Middle frontal gyrus (tissue), 1 donor: ENCODE measurements at regions not wholly inside any gene's neighbourhood (a gene's known extent, or its start where the extent isn't known, plus 50 kb on each side); places are given as distances from the start of the nearest gene placed in this dataset.
"Not testable (repeated sequence)": the region's sequence is repeated elsewhere in the genome, so short reads cannot be mapped to it uniquely, and the experiment has no call there.

ENCODE experiments used
- DNase-seq: peaks from one replicate; pipeline ENCODE4 v3.0.0-alpha.2; 2015; ENCODE audit warnings: low spot score; ENCODE audit errors: extremely low spot score

GRCh38 chr16:86072328-86073102, 173.6 kb downstream of the IRF8 start:
- no peak for DNase-seq

DNA sequence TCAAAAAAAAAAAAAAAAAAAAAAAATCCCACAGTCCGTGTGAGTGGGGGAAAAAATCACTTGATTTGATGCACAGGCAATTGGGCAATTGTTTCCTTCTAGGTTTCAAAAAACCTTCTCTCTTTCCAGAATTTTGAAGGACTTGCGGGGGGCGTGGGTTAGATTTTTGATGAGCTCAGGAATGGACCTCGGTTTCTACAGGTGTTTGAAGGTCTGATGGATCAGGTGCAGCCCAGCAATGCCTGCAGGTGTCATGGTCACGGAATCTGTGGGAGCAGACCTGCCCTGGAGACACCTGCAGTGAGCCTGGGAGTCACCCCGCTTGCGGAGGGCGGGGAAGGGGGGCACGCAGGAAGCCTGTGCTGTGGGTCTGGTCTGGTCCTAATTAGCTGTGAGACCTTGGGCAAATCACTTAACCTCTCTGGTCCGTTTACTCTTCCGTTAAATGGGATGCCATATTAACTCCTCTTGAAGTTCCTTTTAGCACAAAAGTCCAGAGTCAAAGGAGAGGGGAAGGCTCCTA, 174.2 kb downstream of the IRF8 start:
- DNase-seq = no peak

- DNase-seq = no peak
Observed at GRCh38 chr16:86073763-86074493, 175.0 kb downstream of the IRF8 start.

GRCh38 chr16:86074651-86075487, 175.9 kb downstream of the IRF8 start:
- DNase-seq = no peak

DNA sequence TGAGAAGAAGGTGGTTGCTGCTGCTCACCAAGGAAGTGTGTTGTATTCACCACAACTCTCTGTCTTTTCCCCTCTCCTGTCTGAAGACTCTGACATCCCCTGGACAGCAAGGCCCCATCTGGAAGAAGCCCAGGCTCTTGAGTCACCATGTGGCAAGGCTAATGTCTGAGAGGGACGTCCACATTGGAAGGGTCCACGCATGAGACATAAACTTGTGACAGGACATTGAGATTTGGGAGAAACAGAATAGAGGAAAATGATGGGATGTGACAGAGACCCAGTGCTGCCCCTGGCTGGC, 176.5 kb downstream of the IRF8 start:
- DNase-seq = no peak

GRCh38 chr16:86075839-86076440, 177.0 kb downstream of the IRF8 start:
- DNase-seq = no peak

DNA sequence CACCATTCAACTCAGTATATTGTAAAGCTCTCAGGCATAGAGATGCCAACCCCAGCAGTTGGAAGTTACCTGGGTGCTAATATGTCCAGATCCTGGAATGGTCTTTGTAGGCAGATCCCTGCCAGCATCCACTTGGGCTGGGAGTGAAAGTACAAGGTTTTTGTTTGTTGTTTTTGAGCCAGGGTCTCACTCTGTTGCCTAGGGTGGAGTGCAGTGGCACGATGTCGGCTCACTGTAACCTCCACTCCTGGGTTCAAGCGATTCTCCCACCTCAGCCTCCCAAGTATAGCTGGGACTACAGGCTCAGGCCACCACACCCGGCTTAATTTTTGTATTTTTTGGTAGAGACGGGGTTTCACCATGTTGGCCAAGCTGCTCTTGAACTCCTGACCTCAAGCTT, 177.6 kb downstream of the IRF8 start:
- no peak for DNase-seq

DNA sequence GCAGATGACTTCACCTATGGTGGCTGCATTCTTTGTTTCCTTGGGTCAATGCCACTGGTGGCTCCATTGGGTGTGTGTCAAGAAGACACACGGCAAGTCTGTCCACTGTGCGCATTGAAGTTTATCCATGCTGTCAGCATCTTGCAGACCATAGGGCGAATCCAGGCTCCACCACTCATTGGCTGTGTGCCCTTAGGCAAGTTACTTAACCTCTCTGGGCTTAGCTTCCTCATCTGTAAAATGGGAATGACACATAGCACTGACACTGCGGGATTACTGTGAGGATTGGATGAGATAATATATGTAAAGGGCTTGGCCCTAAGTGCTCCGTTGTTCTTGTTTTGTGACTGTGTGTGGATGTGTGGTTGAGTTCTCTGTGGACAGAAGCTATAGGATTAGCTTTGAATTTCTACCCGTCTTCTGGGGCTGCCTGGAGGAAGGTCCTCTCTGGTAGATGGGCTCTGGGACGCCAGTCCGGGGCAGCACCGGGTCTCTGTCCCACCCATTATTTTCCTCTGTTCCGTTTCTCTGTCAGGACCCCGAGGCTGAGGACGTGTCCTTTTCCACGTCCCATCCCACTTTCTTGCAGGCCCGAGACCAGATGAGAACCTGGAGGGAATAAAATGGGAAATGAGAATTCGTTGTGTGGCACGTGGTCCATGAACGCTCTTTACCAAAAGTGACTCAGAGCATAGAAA, 178.4 kb downstream of the IRF8 start:
- DNase-seq = no peak

GRCh38 chr16:86078121-86078600, 179.2 kb downstream of the IRF8 start:
- no peak for DNase-seq

DNA sequence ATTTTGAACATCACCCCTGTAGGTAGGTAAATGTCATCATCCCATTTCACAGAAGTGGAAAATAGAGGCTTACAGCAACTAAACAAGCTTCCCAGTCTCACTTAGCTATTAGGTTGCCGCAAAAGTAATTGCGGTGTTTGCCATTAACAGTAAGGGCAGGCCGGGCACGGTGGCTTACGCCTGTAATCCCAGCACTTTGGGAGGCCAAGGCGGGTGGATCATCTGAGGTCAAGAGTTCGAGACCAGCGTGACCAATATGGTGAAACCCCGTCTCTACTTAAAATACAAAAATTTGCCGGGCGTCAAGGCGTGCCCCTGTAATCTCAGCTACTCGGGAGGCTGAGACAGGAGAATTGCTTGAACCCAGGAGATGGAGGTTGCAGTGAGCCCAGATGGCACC, 179.7 kb downstream of the IRF8 start:
- DNase-seq = not testable (repeated sequence)

GRCh38 chr16:86079255-86079885, 180.4 kb downstream of the IRF8 start:
- no peak for DNase-seq

GRCh38 chr16:86080131-86080875, 181.3 kb downstream of the IRF8 start:
- DNase-seq = no peak

- DNase-seq = no peak
Observed at GRCh38 chr16:86080982-86081381, 182.0 kb downstream of the IRF8 start.

DNA sequence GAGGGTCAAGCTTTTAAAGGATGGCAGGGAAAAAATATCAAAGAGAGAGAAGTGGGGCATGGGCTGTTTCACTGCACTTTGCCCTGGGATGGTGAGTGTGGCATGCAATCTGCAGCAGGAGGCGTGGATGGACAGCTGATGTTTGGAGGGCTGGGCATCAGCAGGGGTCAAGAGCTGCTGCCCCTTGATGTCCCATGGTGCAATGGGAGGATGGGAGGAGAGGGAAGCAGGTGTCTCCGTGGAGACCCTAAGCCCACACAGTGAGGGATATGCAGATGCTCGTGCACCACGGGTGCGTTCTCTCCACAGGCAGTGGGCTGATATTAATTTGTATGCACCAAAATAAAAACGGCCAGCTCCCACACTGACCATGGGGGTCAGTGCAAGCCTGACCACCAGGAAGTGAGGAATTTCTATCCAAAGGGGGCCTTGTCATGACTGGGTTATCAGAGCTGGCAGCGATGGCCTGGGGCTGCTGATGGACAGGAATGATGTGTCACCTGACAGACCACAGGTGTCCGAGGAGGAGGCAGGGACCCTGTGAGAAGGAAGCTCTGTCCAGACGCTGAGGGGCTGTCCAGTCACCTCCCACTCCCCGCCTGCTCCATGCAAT, 183.6 kb downstream of the IRF8 start:
- DNase-seq = no peak

DNA sequence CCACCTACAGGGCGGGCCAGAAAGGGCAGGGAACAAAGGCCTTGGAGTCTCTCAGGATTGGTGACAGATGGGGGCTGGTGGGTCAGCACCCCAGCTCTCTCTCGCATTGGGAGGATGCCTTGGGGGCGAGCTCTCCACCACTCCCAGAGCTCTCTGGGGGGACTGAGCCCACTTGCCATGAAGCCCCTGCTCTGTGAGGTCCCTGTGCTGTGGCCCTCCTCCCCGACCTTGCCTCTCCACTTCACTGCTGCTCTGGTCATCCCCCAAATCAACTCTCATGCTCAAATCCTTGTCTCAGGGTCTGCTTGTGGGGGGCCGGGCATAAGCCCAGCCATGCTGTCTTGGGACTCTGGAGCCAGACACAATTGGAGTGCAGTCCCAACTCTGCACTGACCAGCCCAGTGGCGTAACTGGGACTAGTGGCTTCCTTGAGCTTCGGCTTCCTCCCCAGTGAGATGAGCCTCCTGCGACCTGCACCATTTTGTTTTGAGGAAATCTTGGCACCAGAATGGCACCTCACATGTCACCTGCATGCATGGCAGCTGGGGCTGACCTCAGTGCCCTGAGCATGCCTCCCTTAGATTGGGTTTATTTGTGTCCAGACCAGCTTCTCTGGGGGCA, 184.5 kb downstream of the IRF8 start:
- no peak for DNase-seq

DNA sequence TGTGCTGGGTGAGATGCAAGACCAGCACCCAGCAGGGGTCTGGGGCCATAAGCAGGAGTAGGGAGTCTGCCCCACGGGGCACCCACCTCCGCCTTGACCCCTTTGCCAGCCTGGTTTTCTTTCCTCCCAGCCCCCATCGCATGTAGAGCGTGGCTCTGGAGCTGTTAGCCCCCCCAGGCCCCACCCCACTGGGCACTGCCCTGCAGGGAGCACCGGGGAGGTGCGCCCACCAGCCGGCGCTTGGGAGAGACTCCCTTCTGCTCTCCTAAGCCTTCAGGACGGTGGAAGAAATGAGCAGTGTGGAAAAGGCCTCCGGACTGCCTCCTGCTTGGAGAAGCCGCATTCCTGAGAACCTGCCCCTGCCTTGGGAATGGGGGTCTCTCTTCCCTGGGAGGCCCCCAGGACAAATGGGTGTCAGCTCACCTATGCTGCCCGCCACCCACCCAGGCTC, 186.2 kb downstream of the IRF8 start:
- DNase-seq = no peak

DNA sequence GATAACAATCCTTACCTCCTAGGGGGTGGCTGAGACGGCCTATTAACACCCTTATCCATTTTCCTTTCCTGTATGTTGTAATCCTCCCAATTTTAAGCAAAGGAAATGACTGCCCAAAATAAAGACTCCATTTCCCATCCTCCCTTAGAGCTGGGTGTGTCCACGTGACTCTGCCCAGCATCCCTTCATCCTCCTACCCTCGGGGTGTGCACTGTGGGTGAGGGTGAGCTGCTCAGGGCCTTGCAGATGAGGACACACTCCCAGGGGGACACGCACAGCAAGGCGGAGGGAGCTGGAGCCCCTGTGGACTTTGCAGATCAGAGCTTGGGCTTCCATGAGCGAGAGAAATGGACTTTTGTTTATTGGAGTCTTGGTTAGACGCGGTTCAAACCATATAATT, 186.8 kb downstream of the IRF8 start:
- no peak for DNase-seq

DNA sequence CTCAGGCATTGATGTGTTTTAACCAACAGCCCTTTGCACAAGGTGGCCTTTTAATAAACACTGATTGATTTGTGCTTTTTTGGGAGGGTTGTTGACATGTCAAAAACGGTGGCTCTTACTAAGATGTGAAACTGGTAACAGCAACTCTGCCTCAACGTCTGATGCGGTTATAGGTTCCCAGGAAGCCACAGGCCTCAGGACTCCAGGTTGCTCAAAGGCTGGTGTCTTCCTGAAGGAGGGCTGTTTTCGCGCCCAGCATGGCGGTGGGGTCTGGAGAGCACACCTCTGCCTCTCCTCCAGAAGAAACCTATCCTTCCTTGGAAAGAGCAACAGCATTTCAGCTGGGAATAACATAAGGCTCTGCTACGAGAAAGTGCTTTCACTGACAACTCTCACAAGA, 187.5 kb downstream of the IRF8 start:
- DNase-seq = no peak
